ENCODE measurements at regions not wholly inside any gene's neighbourhood (a gene's known extent, or its start where the extent isn't known, plus 50 kb on each side); places are given as distances from the start of the nearest gene placed in this dataset.

GRCh38 chr5:167595196-167595595, 696.2 kb upstream of the WWC1 start:
- TF ChIP-seq CTCF (IDR thresholded peaks at IDR 0.05; ENCODE audit: insufficient read depth, low read length, severe bottlenecking): no peak
- FAIRE-seq (no peak), DNase-seq (ENCODE audit: low read depth) (no peak)
- no peaks in the 10 kb centered on the region for H3K27me3 ChIP-seq (ENCODE audit: control insufficient read depth, insufficient read depth, low read length)
- no peaks in the 10 kb centered on the region for H3K36me3 ChIP-seq (ENCODE audit: control insufficient read depth, insufficient read depth, low read length)
- H3K4me3 ChIP-seq (ENCODE audit: low read depth, low read length): no peak overlapping the region

GRCh38 chr5:167598166-167598565, 693.3 kb upstream of the WWC1 start:
- no peaks in the 10 kb centered on the region for H3K27me3 ChIP-seq (ENCODE audit: control insufficient read depth, insufficient read depth, low read length)
- DNase-seq (ENCODE audit: low read depth) (no peak), FAIRE-seq (no peak)
- H3K36me3 ChIP-seq (ENCODE audit: control insufficient read depth, insufficient read depth, low read length): no peaks in the 10 kb centered on the region
- no peak for TF ChIP-seq CTCF (IDR thresholded peaks at IDR 0.05; ENCODE audit: insufficient read depth, low read length, severe bottlenecking)
- H3K4me3 ChIP-seq (ENCODE audit: low read depth, low read length): no peak overlapping the region

- no peak for FAIRE-seq
- no peaks in the 10 kb centered on the region for H3K27me3 ChIP-seq (ENCODE audit: control insufficient read depth, insufficient read depth, low read length)
Measured at GRCh38 chr5:167602067-167602466, 689.4 kb upstream of the WWC1 start.

GRCh38 chr5:167603135-167603534, 688.3 kb upstream of the WWC1 start:
- H3K36me3 ChIP-seq (ENCODE audit: control insufficient read depth, insufficient read depth, low read length): no peaks in the 10 kb centered on the region
- no peak overlapping the region for H3K4me3 ChIP-seq (ENCODE audit: low read depth, low read length)
- TF ChIP-seq CTCF (IDR thresholded peaks at IDR 0.05; ENCODE audit: insufficient read depth, low read length, severe bottlenecking): no peak
- DNase-seq (ENCODE audit: low read depth) (no peak), FAIRE-seq (no peak)
- H3K27me3 ChIP-seq (ENCODE audit: control insufficient read depth, insufficient read depth, low read length): no peaks in the 10 kb centered on the region

More at GRCh38 chr5:167602067-167602466, 689.4 kb upstream of the WWC1 start:
- TF ChIP-seq CTCF (IDR thresholded peaks at IDR 0.05; ENCODE audit: insufficient read depth, low read length, severe bottlenecking): no peak
- Histone ChIP-seq H3K36me3 (ENCODE audit: control insufficient read depth, insufficient read depth, low read length) (no peaks in the 10 kb centered on the region), H3K4me3 (ENCODE audit: low read depth, low read length) (no peak overlapping the region)
- no peak for DNase-seq (ENCODE audit: low read depth)

- DNase-seq (ENCODE audit: low read depth): peak; percentile 93
Measured at GRCh38 chr5:167608390-167609272, 682.8 kb upstream of the WWC1 start.

More at GRCh38 chr5:167608390-167609272, 682.8 kb upstream of the WWC1 start:
- peak; percentile 20 for TF ChIP-seq CTCF (IDR thresholded peaks at IDR 0.05; ENCODE audit: insufficient read depth, low read length, severe bottlenecking)
- Histone ChIP-seq H3K36me3 (ENCODE audit: control insufficient read depth, insufficient read depth, low read length) (no peaks in the 10 kb centered on the region), H3K27me3 (ENCODE audit: control insufficient read depth, insufficient read depth, low read length) (no peaks in the 10 kb centered on the region), H3K4me3 (ENCODE audit: low read depth, low read length) (no peak overlapping the region)
- FAIRE-seq: no peak

Measured in bronchial epithelial cell (primary cell).